CD4-positive, alpha-beta T cell treated with Interleukin-12 subunit alpha and Interleukin-12 subunit beta, for 1 hour (primary cell): ENCODE measurements at regions not wholly inside any gene's neighbourhood (a gene's known extent, or its start where the extent isn't known, plus 50 kb on each side); places are given as distances from the start of the nearest gene placed in this dataset.
"Not testable (repeated sequence)": the region's sequence is repeated elsewhere in the genome, so short reads cannot be mapped to it uniquely, and the experiment has no call there.

Source experiments
- DNase-seq: peaks from one replicate; pipeline ENCODE4 v3.0.0-alpha.2; 2020

DNA sequence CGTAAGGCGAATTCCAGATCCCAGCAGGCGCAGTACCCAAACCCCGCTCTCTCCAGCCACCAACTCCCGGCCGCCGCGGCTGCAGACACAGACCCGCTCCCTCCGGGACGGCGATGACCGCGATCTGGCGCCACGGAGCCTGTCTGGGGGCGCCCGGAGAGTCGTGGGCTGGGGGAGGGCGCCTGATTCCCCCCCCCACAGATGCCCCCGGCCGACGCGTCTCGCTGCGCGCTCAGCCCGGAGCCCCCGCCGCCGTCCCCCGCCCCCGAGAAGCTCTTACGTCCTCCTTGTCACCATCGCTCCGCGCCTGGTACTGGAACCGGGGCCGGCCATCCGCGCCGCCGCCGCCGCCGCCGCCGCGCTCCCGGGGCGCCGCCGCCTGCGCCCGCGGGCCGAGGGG lies 173.6 kb downstream of the ATP6V0E2 start:
- not testable (repeated sequence) for DNase-seq

DNA sequence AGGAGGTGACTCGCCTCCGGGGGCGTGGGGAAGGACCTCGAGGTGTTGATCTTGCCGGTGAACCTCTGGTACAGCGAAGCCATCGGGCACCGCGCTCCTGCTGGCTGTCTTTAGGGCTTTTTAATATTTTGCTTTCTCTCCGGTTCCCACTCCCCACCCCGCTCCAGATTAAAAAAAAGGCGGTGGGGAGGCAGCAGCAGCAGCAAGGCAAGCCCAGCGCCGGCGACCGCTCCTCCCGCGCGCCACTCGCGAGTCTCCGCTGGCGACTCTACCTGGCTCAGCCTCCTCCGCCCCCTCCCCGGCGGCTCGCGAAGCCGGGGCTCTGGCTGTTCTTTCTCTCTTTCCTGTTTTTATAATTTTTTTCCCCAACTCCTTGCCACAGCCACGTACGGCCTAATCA lies 174.0 kb downstream of the ATP6V0E2 start:
- DNase-seq: not testable (repeated sequence)

DNA sequence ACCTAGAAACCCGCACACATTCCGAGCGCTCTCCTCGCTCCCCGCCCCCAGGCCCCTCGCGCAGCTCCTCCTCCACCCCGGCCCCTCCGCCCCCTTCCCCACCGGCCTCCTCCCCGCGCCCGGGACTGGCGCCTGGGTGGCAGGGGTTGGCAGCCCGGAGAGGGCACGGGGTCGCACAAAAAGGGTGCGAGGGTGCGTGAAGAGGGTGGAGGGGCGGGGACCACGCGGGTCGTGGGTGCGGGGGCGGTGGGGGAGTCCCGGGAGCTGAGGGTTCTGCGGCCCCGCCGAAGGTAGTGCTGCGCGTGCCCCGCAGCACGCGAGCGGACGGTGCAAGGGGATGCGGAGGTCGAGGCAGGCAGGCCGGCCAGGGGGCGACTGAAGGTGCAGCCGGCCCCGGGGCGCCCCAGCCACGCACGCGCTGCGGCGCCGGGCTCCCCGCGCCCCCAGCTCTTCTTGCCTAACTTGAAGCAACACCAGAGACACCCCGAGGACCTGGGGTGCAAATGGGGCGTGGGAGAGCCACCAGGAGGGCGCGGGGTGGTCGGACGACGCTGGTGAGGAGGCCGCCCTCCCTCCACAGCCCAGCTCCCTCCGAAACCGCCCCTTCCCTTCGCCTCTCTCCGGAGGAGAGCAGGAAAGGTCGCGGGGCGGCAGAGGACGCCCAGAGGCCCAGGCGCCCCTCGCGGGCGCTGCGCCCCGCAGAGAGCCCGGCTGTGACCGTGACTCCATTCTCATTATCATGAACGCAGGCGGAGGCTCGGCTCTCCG lies 174.7 kb downstream of the ATP6V0E2 start:
- DNase-seq: not testable (repeated sequence)

DNA sequence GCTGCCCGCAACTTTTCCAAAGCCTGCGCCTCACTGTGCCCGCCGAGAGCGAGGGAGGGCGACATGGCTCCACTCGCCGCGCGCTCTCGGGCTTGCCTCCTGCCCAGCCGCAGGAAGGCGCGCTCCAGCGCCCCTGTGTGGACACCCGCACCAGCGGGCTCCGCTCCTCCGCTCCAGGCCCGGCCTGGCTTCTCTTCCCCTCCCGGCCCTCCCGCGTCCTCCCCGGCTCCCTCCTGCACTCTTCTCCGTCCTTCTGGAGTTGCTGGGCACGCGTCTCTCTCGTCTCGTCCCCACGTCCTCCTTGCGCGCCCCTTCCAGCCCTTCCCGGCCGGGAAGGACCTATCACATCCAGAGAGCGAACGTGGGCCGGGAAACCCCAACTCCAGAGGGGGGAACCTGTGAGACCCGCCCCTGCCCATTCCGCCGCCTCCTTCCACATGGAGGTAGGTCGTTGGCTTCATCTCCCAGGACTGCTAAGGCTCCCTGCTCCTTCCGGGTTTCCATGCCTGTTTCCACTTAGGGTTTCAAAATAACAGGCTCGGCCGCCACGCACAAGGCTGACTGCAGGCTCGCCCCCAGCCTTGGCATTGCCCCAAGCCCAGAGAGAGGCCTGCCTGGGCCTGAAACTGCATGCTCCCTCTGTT lies 175.4 kb downstream of the ATP6V0E2 start:
- DNase-seq: not testable (repeated sequence)

DNA sequence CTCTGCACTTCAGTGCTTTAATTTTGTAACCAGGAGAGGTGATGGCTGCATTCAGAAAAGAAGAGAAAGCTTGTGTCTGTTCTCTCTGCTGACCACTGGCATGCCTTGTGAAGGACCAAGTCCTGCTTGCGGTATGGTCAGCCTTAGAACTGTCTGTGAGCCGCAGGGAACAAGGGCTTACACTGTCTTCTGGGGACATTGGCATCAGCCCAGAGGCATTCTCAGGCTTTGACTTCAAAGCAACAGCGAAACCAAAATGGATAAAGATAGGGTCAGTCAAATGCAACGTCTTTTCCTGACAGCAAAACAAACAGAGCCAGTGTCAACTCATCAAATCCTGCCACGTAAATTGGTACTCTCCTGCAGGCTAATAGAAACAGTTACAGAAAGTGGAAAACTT lies 179.6 kb downstream of the ATP6V0E2 start:
- DNase-seq: not testable (repeated sequence)

DNA sequence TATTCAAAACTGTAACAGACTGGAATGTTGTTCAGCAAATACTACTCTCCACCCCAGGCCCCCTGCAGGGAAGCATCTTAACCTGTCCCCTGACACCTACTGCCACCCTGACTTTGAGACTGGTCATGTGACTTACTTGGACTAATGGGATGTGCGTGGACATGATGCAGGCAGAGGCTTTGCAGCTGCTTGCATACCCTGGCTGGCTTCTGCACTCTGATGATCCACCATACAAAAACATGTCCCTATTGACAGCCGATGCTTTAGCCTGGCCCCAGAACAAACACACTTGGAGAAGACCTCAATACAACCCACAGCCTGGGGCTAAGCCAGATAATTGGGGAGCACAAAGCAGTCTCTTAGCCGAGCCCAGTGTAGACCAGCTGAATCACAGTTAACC lies 180.5 kb downstream of the ATP6V0E2 start:
- DNase-seq: not testable (repeated sequence)

DNA sequence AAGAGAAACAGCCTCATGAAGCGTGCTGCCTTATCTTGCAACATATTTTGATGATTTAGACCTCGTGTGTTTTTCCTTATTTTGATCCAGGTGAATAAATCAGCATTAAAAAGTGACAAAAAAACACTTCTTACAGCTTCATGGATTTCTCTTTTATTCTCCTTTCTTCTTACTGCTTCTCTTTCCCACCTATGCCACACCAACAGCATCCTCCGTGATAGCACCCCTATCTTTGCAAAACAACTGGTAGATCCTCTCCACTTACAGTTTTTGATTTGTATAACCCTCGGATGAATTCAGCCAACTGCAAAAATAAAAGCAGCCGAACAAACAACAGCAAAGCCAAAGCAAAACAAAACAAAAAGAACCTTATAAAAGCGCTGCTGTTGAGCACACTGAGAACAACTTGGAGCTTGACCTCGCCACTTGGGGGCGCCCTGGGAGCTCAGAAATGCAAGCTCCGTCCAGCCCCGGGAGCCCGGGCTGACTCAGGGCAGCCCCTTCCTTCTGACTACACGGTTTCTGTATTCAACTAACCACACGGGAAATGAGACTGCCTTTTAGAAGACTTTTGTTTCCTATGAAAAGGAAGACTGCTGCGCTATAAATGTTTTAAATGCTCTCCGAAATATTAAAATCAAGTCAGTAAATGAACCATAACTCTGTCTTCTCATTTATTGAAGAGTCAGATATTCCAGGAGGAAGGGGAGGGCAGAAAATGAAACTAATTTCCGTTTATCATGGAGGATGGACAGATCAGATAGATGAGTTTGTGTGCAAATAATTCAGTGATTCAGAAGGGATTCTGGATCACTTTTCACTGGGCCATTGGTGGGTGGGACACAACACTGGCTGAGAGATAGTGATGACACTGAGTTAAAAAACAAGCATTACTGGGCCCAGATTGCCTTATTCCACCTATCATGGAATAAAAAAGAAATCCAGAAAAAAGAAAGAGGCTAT lies 186.8 kb downstream of the ATP6V0E2 start:
- peak; percentile 78 for DNase-seq

DNA sequence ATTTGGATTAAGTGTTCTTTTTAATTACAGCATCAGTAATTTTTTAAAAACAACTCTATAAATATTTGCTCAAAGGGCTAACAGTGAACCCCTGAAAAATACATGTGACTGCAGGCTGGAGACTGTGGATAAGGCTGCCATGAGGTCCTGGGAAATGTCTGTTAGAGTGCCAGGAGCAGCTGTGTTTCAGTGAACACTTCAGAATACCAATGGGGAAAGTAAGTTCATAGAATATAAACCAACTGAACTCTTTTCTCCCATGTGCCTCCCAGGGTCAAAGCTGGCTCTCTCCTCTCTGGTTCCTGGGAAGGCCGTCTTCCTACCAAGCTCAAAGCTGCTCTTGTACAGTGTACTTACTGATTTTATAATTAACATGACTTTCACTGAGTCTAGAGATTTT lies 189.4 kb downstream of the ATP6V0E2 start:
- DNase-seq: not testable (repeated sequence)

- not testable (repeated sequence) for DNase-seq
Observed at GRCh38 chr7:150069555-150070313, 196.0 kb downstream of the ATP6V0E2 start.

- not testable (repeated sequence) for DNase-seq
Observed at GRCh38 chr7:150077543-150077942, 203.8 kb downstream of the ATP6V0E2 start.

GRCh38 chr7:150081865-150082264 lies 208.1 kb downstream of the ATP6V0E2 start:
- not testable (repeated sequence) for DNase-seq

GRCh38 chr7:150084724-150085123 lies 211.0 kb downstream of the ATP6V0E2 start:
- not testable (repeated sequence) for DNase-seq

DNA sequence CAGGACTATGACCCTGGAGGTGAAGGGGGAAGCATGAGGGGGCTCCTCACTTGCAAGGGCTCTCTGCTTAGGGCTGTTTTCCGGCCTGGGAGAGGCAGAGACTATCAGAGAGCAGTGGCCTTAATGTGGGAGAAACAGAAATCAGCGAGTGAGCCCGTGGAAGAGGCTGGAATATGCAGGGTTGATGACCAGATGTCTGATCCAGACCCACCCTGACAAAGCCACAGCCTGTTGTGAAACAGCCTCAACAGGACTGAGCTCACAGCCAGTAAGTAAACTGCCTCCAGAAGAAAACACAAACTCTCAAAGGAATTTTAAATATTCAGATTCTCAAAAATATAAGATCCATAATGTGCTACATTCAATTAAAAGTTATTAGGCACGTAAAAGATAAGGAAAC lies 213.7 kb downstream of the ATP6V0E2 start:
- not testable (repeated sequence) for DNase-seq

DNA sequence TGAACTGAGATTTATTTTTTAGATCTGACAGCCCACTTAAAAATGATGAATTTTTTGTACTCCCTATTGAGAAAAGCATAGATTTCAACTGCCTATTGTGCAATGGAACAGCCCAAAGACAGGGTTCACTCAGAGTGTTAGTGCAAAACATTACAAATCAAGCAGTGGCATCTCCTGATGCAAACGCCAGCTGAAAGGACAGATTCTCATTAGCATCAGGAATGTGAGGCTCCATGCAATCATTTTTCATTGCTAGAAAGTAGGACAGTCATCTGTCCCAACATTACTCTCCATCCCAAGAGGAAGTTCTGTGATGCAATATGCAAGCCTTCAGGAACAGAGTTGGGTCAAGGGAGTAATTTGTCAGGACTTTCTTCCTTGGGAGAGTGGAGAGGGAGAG lies 215.4 kb downstream of the ATP6V0E2 start:
- DNase-seq: not testable (repeated sequence)

GRCh38 chr7:150090776-150091175 lies 217.0 kb downstream of the ATP6V0E2 start:
- not testable (repeated sequence) for DNase-seq

DNA sequence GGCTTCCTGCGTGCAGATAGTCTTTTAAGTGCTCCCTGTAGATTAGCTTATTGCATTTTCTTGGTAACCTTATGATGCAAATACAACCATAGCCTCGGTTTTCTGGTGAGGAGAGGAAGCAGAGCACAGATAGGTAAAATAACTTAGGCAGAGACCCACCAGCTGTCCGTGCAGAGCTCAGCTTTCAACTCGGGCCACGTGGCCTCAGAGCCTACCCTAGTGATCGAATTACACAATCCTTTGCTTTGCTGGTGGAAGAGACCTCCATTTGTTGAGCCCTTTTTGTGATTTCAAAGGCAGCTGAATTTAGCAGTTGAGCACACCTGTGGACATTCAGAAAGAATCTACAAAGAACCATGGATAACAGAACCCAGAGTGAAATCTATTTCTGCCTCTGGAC lies 220.1 kb downstream of the ATP6V0E2 start:
- not testable (repeated sequence) for DNase-seq

- peak; percentile 9 for DNase-seq
Observed at GRCh38 chr7:150096213-150096994, 222.6 kb downstream of the ATP6V0E2 start.

DNA sequence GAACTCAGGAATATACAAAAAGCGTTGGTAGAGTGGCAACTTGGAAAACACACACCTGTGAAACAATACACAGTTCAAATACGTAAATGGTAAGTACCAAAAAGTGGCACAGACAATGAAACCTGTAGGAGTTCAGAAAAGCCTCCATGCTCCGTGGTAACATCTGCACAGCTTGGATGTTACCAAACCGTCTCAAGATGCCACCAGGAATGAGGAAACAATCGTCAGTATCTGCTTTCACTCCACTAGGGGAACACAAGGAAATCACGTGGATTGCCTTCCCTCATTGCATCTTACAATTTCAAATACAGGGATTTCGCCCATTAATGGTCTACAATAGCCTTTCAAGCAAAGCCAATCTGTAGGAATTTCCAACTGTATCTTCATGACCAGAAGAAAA lies 224.6 kb upstream of the LRRC61 start:
- not testable (repeated sequence) for DNase-seq

DNA sequence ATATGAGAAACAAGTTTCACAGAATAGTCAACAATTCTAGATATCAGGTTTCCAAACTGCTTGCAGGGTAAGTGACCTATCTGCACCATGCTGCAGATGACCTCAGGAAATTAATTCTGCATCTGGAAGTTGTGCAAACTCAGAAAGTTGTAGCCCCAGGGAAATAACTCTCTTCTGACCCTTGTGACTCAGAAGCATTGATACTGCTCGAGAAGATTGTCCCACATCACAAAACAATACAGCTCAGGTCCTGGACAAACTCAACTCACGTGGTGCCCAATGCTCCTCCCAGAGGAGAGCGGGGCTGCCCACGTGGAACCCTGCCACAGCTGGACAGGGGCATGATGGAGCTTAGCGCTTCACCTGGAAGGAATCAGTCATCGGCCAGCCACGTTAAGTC lies 221.9 kb upstream of the LRRC61 start:
- DNase-seq: not testable (repeated sequence)

- DNase-seq: not testable (repeated sequence)
Observed at GRCh38 chr7:150107283-150107682, 215.9 kb upstream of the LRRC61 start.

- DNase-seq: not testable (repeated sequence)
Observed at GRCh38 chr7:150110375-150110820, 212.8 kb upstream of the LRRC61 start.
